GM12873 (cell line): ENCODE measurements at regions not wholly inside any gene's neighbourhood (a gene's known extent, or its start where the extent isn't known, plus 50 kb on each side); places are given as distances from the start of the nearest gene placed in this dataset.

ENCODE experiments used
- CTCF ChIP-seq: IDR thresholded peaks from 2 replicates; pipeline ENCODE4 v1.5.1; 2012; ENCODE audit warnings: low read depth, mild to moderate bottlenecking, moderate library complexity, low read length, control low read depth; ENCODE audit not compliant: insufficient read depth; ENCODE audit errors: missing control alignments

- TF ChIP-seq CTCF, result no peak
Measured at GRCh38 chr6:113351173-113351834, 505.8 kb upstream of the MARCKS start.

- no peak for TF ChIP-seq CTCF
Measured at GRCh38 chr6:113352029-113352801, 504.9 kb upstream of the MARCKS start.

GRCh38 chr6:113352831-113353230 is 504.3 kb upstream of the MARCKS start:
- no peak for TF ChIP-seq CTCF

GRCh38 chr6:113353392-113353791 is 503.8 kb upstream of the MARCKS start:
- no peak for TF ChIP-seq CTCF

GRCh38 chr6:113354204-113354895 is 502.8 kb upstream of the MARCKS start:
- no peak for TF ChIP-seq CTCF

GRCh38 chr6:113356139-113356538 is 501.0 kb upstream of the MARCKS start:
- no peak for TF ChIP-seq CTCF

- TF ChIP-seq CTCF, result no peak
Measured at GRCh38 chr6:113357041-113357440, 500.1 kb upstream of the MARCKS start.
